ENCODE measurements at regions not wholly inside any gene's neighbourhood (a gene's known extent, or its start where the extent isn't known, plus 50 kb on each side); places are given as distances from the start of the nearest gene placed in this dataset.

- DNase-seq (ENCODE audit: low spot score), result no peak
Observed at GRCh38 chr13:63433546-63434150, 2018.0 kb upstream of the PCDH20 start.

DNA sequence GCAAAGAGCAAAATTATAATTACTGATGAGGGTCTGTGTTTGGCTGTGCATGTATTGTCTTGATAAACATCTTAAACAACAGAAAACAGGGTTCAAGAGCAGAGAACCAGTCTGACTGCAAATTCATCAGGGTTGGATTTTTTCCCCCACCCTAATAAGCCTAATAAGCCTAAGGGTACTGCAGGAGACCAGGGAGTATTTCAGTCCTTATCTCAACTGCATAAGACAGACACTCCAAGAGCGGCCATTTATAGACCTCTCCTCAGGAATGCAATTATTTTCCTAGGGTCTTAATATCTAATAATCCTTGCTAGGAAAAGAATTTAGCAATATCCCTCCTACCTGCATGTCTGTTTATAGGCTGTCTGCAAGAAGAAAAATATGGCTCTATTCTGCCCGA lies 2011.5 kb upstream of the PCDH20 start:
- DNase-seq (ENCODE audit: low spot score), result no peak

DNA sequence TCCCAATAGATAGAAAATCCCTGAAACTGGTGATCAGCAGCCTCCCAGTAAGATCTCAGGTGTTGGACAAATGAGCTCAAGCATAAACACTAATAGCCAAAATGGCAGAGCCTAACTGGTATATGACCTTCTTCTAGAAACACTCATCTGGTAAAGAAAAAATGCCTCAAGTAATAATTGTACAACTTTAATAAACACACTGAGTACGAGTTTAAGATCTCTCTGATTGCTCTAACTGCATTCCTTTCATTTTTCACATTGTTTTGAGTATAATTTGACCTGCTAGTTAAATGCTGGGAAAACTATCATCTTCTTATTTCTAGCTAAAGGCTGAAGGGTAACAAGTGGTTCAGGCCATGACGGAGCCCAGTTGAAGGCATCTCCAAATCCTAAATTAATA lies 2009.5 kb upstream of the PCDH20 start:
- no peak for DNase-seq (ENCODE audit: low spot score)

DNA sequence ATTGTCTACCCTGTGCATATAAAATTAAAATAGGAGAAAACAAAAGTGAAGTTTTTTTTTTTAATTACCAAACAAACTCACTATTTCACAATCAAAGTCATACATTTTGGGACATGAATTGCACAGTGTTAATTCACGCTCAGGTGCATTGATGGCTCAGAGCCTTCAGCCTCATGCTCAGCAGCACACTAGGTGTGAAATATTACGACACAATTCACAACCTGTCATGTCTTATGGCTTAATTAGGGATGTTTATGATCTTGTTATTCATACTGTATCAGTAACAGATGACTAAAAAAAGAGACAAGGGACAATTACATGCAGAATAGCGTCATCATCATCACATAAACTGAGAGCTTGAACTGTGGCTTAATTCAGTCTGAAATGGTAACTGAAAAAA lies 2005.5 kb upstream of the PCDH20 start:
- DNase-seq (ENCODE audit: low spot score), result no peak

DNA sequence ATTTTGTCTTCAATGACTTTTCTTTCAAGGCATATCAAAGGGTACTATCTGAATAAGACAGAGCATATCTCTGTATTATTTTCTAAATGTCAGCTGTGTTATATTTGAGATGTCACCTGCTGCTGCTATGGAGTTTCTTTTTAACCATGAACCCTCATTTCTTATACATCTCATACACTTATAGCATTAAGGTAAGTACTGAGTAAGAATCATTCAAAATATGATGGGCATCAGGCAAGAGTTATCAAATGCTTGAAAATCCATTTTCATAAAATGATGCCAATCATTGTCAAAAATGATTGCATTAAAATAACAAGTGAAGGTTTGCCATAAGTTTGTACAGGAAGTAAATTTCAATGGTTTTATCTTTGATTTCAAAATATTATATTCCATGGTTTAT lies 2005.0 kb upstream of the PCDH20 start:
- no peak for DNase-seq (ENCODE audit: low spot score)

DNA sequence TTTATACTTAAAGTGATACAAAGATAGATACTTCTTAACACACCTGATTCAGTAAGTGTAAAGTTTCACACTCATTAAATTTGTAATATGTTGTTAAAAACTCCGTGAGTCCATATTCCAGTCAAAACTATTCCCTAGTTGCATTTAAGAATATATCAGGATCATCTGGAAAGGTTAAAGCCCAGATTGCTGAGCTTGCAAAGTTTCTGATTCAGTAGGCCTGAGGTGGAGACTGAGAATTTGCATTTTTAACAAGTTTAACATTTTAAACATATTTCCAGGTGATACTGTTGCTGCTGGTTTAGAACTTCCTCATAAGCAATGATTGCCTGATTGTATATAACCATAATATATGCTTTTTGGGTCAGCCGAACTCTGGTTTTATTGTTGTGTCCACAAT lies 1998.6 kb upstream of the PCDH20 start:
- DNase-seq (ENCODE audit: low spot score), result no peak

- no peak for DNase-seq (ENCODE audit: low spot score)
Observed at GRCh38 chr13:63409791-63410351, 1994.2 kb upstream of the PCDH20 start.

DNA sequence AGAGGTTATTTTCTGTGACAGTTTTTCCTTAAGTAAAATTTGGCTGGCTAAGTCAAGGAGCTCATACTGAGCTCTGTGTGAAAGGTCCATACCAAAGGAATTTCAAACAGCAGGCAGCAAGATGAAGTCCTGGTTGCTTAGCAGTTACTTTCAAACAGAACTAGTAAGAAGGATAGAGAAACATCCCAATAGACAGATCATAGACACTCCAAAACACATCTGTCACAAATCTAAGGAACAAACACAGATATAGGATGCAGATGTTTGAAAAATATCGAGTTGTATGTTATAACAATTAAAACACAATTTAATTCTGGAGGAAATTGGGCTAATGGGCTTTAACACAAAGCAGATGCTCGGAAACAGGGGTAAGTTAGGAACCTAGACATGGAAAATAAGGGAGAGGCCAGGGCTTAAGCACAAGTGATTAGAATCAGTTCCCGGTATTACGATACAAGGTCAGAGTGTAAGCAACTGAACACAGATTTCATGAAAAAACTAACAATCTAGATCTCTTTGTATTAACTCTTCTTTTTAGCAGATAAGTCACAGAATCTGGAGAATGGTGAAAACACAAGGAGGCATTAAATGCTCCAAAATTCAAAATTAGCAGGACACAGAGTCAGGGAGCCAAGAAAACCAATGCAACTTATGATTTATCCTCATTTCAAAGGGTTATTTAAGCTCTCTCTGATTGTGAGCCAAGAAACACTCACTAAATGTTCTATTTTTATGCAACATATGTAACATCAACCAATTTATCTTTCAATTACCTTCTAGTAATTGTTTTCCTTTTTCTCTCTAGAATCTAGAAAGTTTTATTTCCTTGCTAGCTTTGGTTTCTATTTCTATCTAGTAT lies 1992.9 kb upstream of the PCDH20 start:
- no peak for DNase-seq (ENCODE audit: low spot score)

GRCh38 chr13:63403733-63404132 lies 1988.1 kb upstream of the PCDH20 start:
- no peak for DNase-seq (ENCODE audit: low spot score)

DNA sequence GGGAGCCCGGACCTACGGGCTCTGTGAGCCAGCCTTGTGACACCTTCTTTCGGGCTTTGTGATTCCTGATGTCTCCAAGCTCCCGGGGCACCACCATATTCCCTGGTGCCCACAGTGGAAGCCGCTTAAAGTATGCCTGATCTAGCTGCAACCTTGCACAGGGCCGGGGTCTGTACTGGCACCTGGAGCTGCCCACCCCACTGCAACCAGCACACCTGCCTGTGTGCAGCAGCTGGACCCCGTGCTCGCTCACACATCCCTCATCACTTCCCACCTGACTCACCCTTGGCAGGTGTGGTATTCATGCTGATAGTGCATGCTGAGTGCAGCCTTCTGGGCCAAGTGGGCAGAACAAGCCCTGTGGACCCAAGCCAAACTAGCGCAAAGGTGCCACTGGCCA lies 1981.1 kb upstream of the PCDH20 start:
- no peak for DNase-seq (ENCODE audit: low spot score)

GRCh38 chr13:63393112-63393511 lies 1977.5 kb upstream of the PCDH20 start:
- DNase-seq (ENCODE audit: low spot score), result no peak

DNA sequence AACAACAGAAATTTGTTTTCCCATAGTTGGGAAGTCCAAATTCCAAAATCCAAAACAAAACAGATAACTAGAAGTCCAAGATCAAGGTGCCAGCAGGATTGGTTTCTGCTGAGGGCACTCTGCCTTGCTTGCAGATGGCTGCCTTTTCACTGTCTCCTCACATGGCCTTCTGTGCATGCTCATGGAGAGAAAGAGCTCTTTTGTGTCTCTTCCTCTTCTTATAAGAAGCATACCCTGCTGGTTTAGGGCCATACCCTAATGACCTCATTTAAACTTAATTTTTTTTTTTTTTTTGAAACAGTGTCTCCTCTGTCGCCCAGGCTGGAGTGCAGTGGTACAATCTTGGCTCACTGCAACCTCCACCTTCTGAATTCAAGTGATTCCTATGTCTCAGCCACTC lies 1974.1 kb upstream of the PCDH20 start:
- no peak for DNase-seq (ENCODE audit: low spot score)

GRCh38 chr13:63381078-63381859 lies 1965.6 kb upstream of the PCDH20 start:
- no peak for DNase-seq (ENCODE audit: low spot score)

DNA sequence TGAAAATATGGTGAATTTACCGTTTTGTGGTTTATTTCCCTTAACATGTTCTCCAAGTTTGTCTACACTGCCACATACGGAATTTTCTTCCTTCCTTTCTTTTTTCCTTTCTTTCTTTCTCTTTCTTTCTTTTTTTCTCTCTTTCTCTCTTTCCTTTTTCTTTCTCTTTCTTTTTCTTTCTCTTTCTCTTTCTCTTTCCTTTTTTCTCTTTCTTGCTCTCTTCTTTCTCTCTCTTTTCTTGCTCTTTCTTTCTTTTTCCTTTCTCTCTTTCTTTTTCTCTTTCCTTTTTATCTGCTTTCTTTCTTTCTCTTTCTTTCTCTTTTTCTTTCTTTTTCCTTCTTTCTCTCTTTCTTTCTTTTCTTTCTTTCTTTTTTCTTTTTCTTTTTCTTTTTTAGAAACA lies 1962.3 kb upstream of the PCDH20 start:
- no peak for DNase-seq (ENCODE audit: low spot score)

GRCh38 chr13:63370101-63370500 lies 1954.5 kb upstream of the PCDH20 start:
- no peak for DNase-seq (ENCODE audit: low spot score)

DNA sequence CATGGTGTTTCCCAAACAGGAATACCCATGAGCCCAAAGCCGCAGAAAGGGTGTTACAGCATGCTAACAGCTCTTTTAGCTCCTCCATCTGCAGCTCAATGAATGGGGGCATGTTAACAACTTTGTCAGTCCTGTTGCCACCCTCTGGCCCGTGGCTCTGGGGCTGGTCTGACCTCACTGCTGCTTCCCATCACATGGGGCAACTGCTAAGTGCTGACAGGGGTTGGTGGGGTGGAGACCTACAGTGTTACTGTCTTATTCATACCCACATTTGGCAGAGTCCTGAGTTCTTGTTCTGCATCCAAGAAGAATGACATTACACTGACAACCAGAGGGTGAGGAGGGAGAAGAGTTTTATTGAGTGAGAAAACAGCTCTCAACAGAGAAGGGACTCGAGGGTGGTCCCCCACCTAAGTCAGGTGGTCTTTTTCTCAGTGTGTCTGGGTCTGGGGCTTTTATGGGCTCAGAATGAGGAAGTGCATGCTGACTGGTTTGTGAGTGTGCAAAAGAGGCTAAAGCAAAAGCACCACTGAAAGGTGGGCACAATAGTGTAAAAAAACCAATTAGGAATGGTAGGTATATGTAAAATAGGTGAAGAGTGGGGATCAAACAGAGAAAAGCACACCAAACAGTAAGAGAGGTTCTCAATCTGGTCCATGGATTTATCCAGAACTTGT lies 1952.0 kb upstream of the PCDH20 start:
- no peak for DNase-seq (ENCODE audit: low spot score)

DNA sequence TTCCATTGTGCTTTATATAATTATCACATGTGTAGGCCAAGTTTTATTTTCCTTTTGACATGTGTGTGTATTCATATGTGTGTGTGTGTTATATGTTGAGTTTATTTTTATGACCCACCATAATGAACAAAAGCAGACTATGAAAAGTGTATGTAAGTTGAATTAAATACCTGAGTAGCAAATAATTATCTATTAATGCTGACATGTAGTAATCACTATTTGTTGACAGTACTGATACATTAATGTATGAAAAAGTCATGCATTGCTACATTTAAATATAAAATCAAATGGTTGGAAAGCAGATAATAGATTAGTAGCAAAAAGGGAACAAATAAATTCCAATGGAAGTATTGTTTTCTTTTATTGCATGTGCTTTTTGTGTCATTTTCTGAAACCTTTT lies 1948.5 kb upstream of the PCDH20 start:
- no peak for DNase-seq (ENCODE audit: low spot score)

GRCh38 chr13:63351533-63351932 lies 1935.9 kb upstream of the PCDH20 start:
- no peak for DNase-seq (ENCODE audit: low spot score)

DNA sequence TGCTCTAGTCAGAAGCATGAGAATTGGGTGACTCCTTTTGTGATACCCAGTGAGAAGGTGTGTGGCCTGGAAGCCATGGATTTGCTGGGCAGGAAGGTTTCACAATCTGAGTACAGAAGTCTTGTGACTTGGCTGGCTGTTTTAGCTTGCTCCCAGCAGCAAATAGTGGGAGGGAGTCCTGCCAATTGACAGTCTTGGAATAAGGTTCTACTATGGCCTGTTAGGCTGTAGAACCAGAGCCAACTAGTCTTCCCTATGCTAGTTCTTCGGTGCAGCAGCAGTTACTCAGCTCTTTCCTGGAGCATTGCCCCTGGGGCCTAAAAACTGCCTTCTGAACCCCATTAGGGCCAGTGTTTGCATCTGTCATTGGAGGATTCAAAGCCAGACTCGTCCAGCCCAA lies 1935.4 kb upstream of the PCDH20 start:
- DNase-seq (ENCODE audit: low spot score), result no peak

DNA sequence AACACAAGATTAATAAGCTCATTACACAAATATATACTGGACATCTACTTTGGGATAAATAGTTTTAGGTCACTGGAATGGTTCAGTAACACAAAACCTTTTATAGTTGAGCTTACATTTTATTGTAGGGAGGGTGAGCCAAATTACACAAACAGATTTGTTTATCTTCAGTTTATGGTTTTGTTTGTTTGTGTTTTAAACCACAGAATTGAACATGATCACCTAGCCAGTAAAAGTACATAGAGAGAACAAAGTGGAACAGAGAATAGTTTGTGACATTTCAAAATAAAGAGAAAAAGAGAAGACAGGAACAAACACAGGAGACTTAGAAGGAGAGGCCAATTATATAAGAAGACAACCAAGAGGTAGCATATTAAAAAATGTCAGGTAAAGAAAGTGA lies 1930.2 kb upstream of the PCDH20 start:
- no peak for DNase-seq (ENCODE audit: low spot score)

DNA sequence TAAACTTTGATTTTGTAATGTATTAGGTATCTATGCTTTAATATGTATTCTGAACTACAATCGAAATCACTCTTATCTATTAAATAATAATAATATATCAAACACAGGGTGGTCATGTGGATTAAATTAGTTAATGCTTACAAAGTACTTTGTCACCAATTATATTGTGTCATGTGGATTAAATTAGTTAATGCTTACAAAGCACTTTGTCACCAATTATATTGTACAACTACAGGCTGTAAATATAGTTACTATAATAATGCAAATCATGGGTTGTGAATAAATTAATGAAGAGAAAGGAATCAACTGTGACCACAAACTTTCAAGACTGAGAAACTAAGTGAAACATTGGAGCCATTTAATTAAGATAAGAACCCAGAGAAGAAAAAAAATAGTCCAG lies 1929.1 kb upstream of the PCDH20 start:
- no peak for DNase-seq (ENCODE audit: low spot score)

GRCh38 chr13:63337921-63338320 lies 1922.3 kb upstream of the PCDH20 start:
- DNase-seq (ENCODE audit: low spot score), result no peak
